ENCODE measurements at regions not wholly inside any gene's neighbourhood (a gene's known extent, or its start where the extent isn't known, plus 50 kb on each side); places are given as distances from the start of the nearest gene placed in this dataset.
"Not testable (repeated sequence)": the region's sequence is repeated elsewhere in the genome, so short reads cannot be mapped to it uniquely, and the experiment has no call there.

- no peak for DNase-seq (ENCODE audit: low read depth in 2 of 3, low spot score in 2 of 3)
Observed at GRCh38 chr4:57211131-57211530, 100.9 kb upstream of the IGFBP7 start.

GRCh38 chr4:57206172-57206571 is 96.0 kb upstream of the IGFBP7 start:
- DNase-seq (ENCODE audit: low read depth in 2 of 3, low spot score in 2 of 3): no peak

- no peak for DNase-seq (ENCODE audit: low read depth in 2 of 3, low spot score in 2 of 3)
Observed at GRCh38 chr4:57205580-57205979, 95.4 kb upstream of the IGFBP7 start.

- no peak for DNase-seq (ENCODE audit: low read depth in 2 of 3, low spot score in 2 of 3)
Observed at GRCh38 chr4:57200799-57201327, 90.7 kb upstream of the IGFBP7 start.

GRCh38 chr4:57199267-57199666 is 89.1 kb upstream of the IGFBP7 start:
- no peak for DNase-seq (ENCODE audit: low read depth in 2 of 3, low spot score in 2 of 3)

GRCh38 chr4:57195622-57196021 is 85.4 kb upstream of the IGFBP7 start:
- no peak for DNase-seq (ENCODE audit: low read depth in 2 of 3, low spot score in 2 of 3)

- peak in 2 of 3 donors; percentile 33 to 47 for DNase-seq (ENCODE audit: low read depth in 2 of 3, low spot score in 2 of 3)
Observed at GRCh38 chr4:57194068-57194611, 84.0 kb upstream of the IGFBP7 start.

GRCh38 chr4:57193209-57193810 is 83.1 kb upstream of the IGFBP7 start:
- DNase-seq (ENCODE audit: low read depth in 2 of 3, low spot score in 2 of 3): no peak

GRCh38 chr4:57191523-57192034 is 81.4 kb upstream of the IGFBP7 start:
- peak in 1 of 3 donors; percentile 29 for DNase-seq (ENCODE audit: low read depth in 2 of 3, low spot score in 2 of 3)

- DNase-seq (ENCODE audit: low read depth in 2 of 3, low spot score in 2 of 3): peak in 1 of 3 donors; percentile 43
Observed at GRCh38 chr4:57190601-57191481, 80.7 kb upstream of the IGFBP7 start.

GRCh38 chr4:57187246-57187645 is 77.1 kb upstream of the IGFBP7 start:
- DNase-seq (ENCODE audit: low read depth in 2 of 3, low spot score in 2 of 3): no peak

- no peak for DNase-seq (ENCODE audit: low read depth in 2 of 3, low spot score in 2 of 3)
Observed at GRCh38 chr4:57184378-57185029, 74.3 kb upstream of the IGFBP7 start.

GRCh38 chr4:57182132-57182874 is 72.1 kb upstream of the IGFBP7 start:
- DNase-seq (ENCODE audit: low read depth in 2 of 3, low spot score in 2 of 3): no peak

- not testable (repeated sequence) for DNase-seq (ENCODE audit: low read depth in 2 of 3, low spot score in 2 of 3)
Observed at GRCh38 chr4:57173136-57173535, 63.0 kb upstream of the IGFBP7 start.

- DNase-seq (ENCODE audit: low read depth in 2 of 3, low spot score in 2 of 3): no peak
Observed at GRCh38 chr4:57172065-57172464, 61.9 kb upstream of the IGFBP7 start.

- no peak for DNase-seq (ENCODE audit: low read depth in 2 of 3, low spot score in 2 of 3)
Observed at GRCh38 chr4:57168982-57169381, 58.8 kb upstream of the IGFBP7 start.

- peak; percentile 37 to 82 (median 76) for DNase-seq (ENCODE audit: low read depth in 2 of 3, low spot score in 2 of 3)
Observed at GRCh38 chr4:57163530-57164459, 53.6 kb upstream of the IGFBP7 start.

GRCh38 chr4:57162499-57163019 is 52.4 kb upstream of the IGFBP7 start:
- no peak for DNase-seq (ENCODE audit: low read depth in 2 of 3, low spot score in 2 of 3)

Measured in hematopoietic multipotent progenitor cell (in vitro differentiated cells).